HEK293 (cell line): ENCODE measurements at regions not wholly inside any gene's neighbourhood (a gene's known extent, or its start where the extent isn't known, plus 50 kb on each side); places are given as distances from the start of the nearest gene placed in this dataset.

Experiments used
- CTCF ChIA-PET: fragments of 350-600 bp; formaldehyde crosslinking; extraction: SDS; loops from one replicate; lab custom pipeline; 2021; ENCODE audit warnings: antibody characterized with exemption; lab: Yijun Ruan, JAX
- POLR2A ChIA-PET: fragments of 300-600 bp; formaldehyde crosslinking; extraction: SDS; loops from one replicate; lab custom pipeline; 2020; ENCODE audit warnings: antibody characterized with exemption, inconsistent platforms; lab: Yijun Ruan, JAX
- H3K27ac ChIP-seq: fragments of 200-500 bp; sonication (Bioruptor generic); 2 replicates; pipeline ENCODE4 v1.5.1; 2014; ENCODE audit warnings: low read depth, low read length, control low read depth, inconsistent platforms; ENCODE audit errors: extremely low read depth
- H3K36me3 ChIP-seq, 2 experiments: fragments of 200-500 bp in 1 of 2; sonication (Bioruptor generic) in 1 of 2; 1 replicate in 1 of 2; 2 replicates in 1 of 2; pipeline ENCODE4 v1.5.1; 2014 to 2017; ENCODE audit warnings: inconsistent platforms in 2 of 2, low read length in 2 of 2; ENCODE audit not compliant: control insufficient read depth in 2 of 2, insufficient read depth in 1 of 2
- H3K4me1 ChIP-seq: fragments of 200-500 bp; sonication (Bioruptor generic); 2 replicates; pipeline ENCODE4 v1.5.1; 2014; ENCODE audit warnings: mild to moderate bottlenecking, low read length, inconsistent platforms; ENCODE audit not compliant: control insufficient read depth, insufficient read depth
- H3K4me3 ChIP-seq: 2 replicates; pipeline ENCODE4 v1.5.1; 2011; ENCODE audit warnings: low read depth, mild to moderate bottlenecking, control low read depth, low read length, moderate library complexity
- H3K9me3 ChIP-seq: fragments of 200-500 bp; sonication (Bioruptor generic); 2 replicates; pipeline ENCODE4 v1.5.1; 2014; ENCODE audit warnings: low read depth, low read length, inconsistent platforms; ENCODE audit not compliant: control insufficient read depth, insufficient read depth
- HOXC10 ChIP-seq: sonication (generic); formaldehyde crosslinking; IDR thresholded peaks from 2 replicates; pipeline ENCODE4 v1.8.1; 2023; ENCODE audit warnings: mild to moderate bottlenecking, missing genetic modification reagents
- KLF16 ChIP-seq: fragments of 450-650 bp; formaldehyde crosslinking; IDR thresholded peaks from 2 replicates; pipeline ENCODE4 v1.5.1; 2017; ENCODE audit warnings: missing biosample characterization, missing genetic modification characterization
- PRDM1 ChIP-seq: fragments of 450-650 bp; formaldehyde crosslinking; IDR thresholded peaks from 2 replicates; pipeline ENCODE4; 2016; ENCODE audit warnings: missing biosample characterization, missing genetic modification characterization
- SALL2 ChIP-seq: fragments of 450-650 bp; formaldehyde crosslinking; IDR thresholded peaks from 2 replicates; pipeline ENCODE4 v1.5.0; 2017; ENCODE audit warnings: missing biosample characterization, mild to moderate bottlenecking, missing genetic modification characterization, borderline replicate concordance
- SP2 ChIP-seq: fragments of 450-650 bp; formaldehyde crosslinking; IDR thresholded peaks from 2 replicates; pipeline ENCODE4 v1.5.1; 2016; ENCODE audit warnings: missing biosample characterization, missing genetic modification characterization
- SP7 ChIP-seq: fragments of 450-650 bp; formaldehyde crosslinking; IDR thresholded peaks from 2 replicates; pipeline ENCODE4 v1.5.1; 2016; ENCODE audit warnings: missing biosample characterization, missing genetic modification characterization
- ZEB2 ChIP-seq: fragments of 450-650 bp; formaldehyde crosslinking; IDR thresholded peaks from 2 replicates; pipeline ENCODE4 v1.5.1; 2016; ENCODE audit warnings: missing biosample characterization, missing genetic modification characterization
- ZFP37 ChIP-seq: fragments of 450-650 bp; formaldehyde crosslinking; IDR thresholded peaks from 2 replicates; pipeline ENCODE4 v1.5.1; 2016; ENCODE audit warnings: missing biosample characterization, missing genetic modification characterization
- ZNF114 ChIP-seq: fragments of 450-650 bp; formaldehyde crosslinking; IDR thresholded peaks from 2 replicates; pipeline ENCODE4 v1.5.0; 2017; ENCODE audit warnings: missing biosample characterization, missing genetic modification characterization
- ZNF138 ChIP-seq: fragments of 450-650 bp; formaldehyde crosslinking; IDR thresholded peaks from 2 replicates; pipeline ENCODE4 v1.5.1; 2016; ENCODE audit warnings: missing biosample characterization, missing genetic modification characterization, borderline replicate concordance
- ZNF148 ChIP-seq: fragments of 450-650 bp; formaldehyde crosslinking; IDR thresholded peaks from 2 replicates; pipeline ENCODE4 v1.5.0; 2017; ENCODE audit warnings: missing biosample characterization, missing genetic modification characterization, borderline replicate concordance
- ZNF16 ChIP-seq: fragments of 450-650 bp; formaldehyde crosslinking; IDR thresholded peaks from 2 replicates; pipeline ENCODE4 v1.5.1; 2016; ENCODE audit warnings: low read depth, missing biosample characterization, missing genetic modification characterization
- ZNF174 ChIP-seq: fragments of 450-650 bp; formaldehyde crosslinking; IDR thresholded peaks from 2 replicates; pipeline ENCODE4 v1.5.0; 2017; ENCODE audit warnings: missing biosample characterization, mild to moderate bottlenecking, missing genetic modification characterization
- ZNF221 ChIP-seq: fragments of 450-650 bp; formaldehyde crosslinking; IDR thresholded peaks from 2 replicates; pipeline ENCODE4 v1.5.1; 2017; ENCODE audit warnings: missing biosample characterization, missing genetic modification characterization, borderline replicate concordance
- ZNF23 ChIP-seq: fragments of 450-650 bp; formaldehyde crosslinking; IDR thresholded peaks from 2 replicates; pipeline ENCODE4 v1.5.1; 2016; ENCODE audit warnings: missing biosample characterization, missing genetic modification characterization, borderline replicate concordance
- ZNF239 ChIP-seq: fragments of 450-650 bp; formaldehyde crosslinking; IDR thresholded peaks from 2 replicates; pipeline ENCODE4 v1.5.1; 2016; ENCODE audit warnings: missing biosample characterization, missing genetic modification characterization
- ZNF274 ChIP-seq, 2 experiments: fragments of 200-500 bp in 1 of 2; fragments of 450-650 bp in 1 of 2; sonication (Bioruptor generic) in 1 of 2; formaldehyde crosslinking in 1 of 2; IDR thresholded peaks; 2 replicates each; pipeline versions ENCODE4 v1.5.1 to v1.6.1; 2014 to 2016; ENCODE audit warnings: borderline replicate concordance in 1 of 2, inconsistent platforms in 1 of 2, low read length in 1 of 2, missing biosample characterization in 1 of 2, missing genetic modification characterization in 1 of 2
- ZNF341 ChIP-seq: fragments of 450-650 bp; formaldehyde crosslinking; IDR thresholded peaks from 2 replicates; pipeline ENCODE4; 2016; ENCODE audit warnings: low read depth, missing biosample characterization, missing genetic modification characterization
- ZNF426 ChIP-seq: fragments of 450-650 bp; formaldehyde crosslinking; IDR thresholded peaks from 2 replicates; pipeline ENCODE4 v1.5.1; 2017; ENCODE audit warnings: missing biosample characterization, missing genetic modification characterization, mild to moderate bottlenecking, inconsistent platforms, moderate library complexity
- ZNF544 ChIP-seq: fragments of 450-650 bp; formaldehyde crosslinking; IDR thresholded peaks from 2 replicates; pipeline ENCODE4 v1.5.0; 2017; ENCODE audit warnings: missing biosample characterization, missing genetic modification characterization
- ZNF561 ChIP-seq: fragments of 450-650 bp; IDR thresholded peaks from 2 replicates; pipeline ENCODE4 v1.5.1; 2018; ENCODE audit warnings: missing biosample characterization, missing genetic modification characterization, borderline replicate concordance
- ZNF571 ChIP-seq: fragments of 450-650 bp; formaldehyde crosslinking; IDR thresholded peaks from 2 replicates; pipeline ENCODE4 v1.5.0; 2017; ENCODE audit warnings: missing biosample characterization, missing genetic modification characterization
- ZNF585B ChIP-seq: fragments of 450-650 bp; formaldehyde crosslinking; IDR thresholded peaks from 2 replicates; pipeline ENCODE4 v1.5.1; 2016; ENCODE audit warnings: missing biosample characterization, missing genetic modification characterization
- ZNF626 ChIP-seq: fragments of 450-650 bp; sonication (Bioruptor Pico); formaldehyde crosslinking; IDR thresholded peaks from 2 replicates; pipeline ENCODE4 v1.5.1; 2018; ENCODE audit warnings: missing biosample characterization, missing genetic modification characterization, inconsistent platforms
- ZNF664 ChIP-seq: fragments of 450-650 bp; formaldehyde crosslinking; IDR thresholded peaks from 2 replicates; pipeline ENCODE4 v1.5.1; 2016; ENCODE audit warnings: missing biosample characterization, missing genetic modification characterization
- ZNF830 ChIP-seq: fragments of 450-650 bp; IDR thresholded peaks from 2 replicates; pipeline ENCODE4 v1.5.0; 2018; ENCODE audit warnings: missing biosample characterization, missing genetic modification characterization, low read depth, mild to moderate bottlenecking, moderate library complexity
- ZSCAN16 ChIP-seq: fragments of 450-650 bp; formaldehyde crosslinking; IDR thresholded peaks from 2 replicates; pipeline ENCODE4 v1.5.1; 2016; ENCODE audit warnings: missing biosample characterization, missing genetic modification characterization

- Histone ChIP-seq H3K36me3 (no peaks in the 10 kb centered on the region), H3K27ac (no peak overlapping the region), H3K4me1 (no peaks in the 10 kb centered on the region), H3K9me3 (no peaks in the 10 kb centered on the region), H3K4me3 (no peak overlapping the region)
- POLR2A ChIA-PET, result no interaction called here
- CTCF ChIA-PET, result no interaction called here
- TF ChIP-seq ZNF626 (no peak), ZNF585B (tag by site-specific recombination) (no peak), ZNF174 (no peak)
Measured at GRCh38 chr9:19620326-19620725, 168.5 kb downstream of the SLC24A2 start.

GRCh38 chr9:19619221-19619620 is 169.6 kb downstream of the SLC24A2 start:
- no peak for TF ChIP-seq ZNF114 (tag by site-specific recombination)
- H3K36me3 ChIP-seq, result no peaks in the 10 kb centered on the region
- ChIA-PET CTCF (interaction anchor here (0.8 to 1.2 kb wide), 2 partner anchors 127 to 154 kb away, joined by 3 read pairs; no protein-coding TSS in a partner anchor), POLR2A (no interaction called here)
- H3K4me3 ChIP-seq, result no peak overlapping the region
- no peak overlapping the region for H3K27ac ChIP-seq
- H3K9me3 ChIP-seq, result no peaks in the 10 kb centered on the region
- H3K4me1 ChIP-seq, result no peaks in the 10 kb centered on the region

GRCh38 chr9:19618816-19619215 is 170.0 kb downstream of the SLC24A2 start:
- Histone ChIP-seq H3K4me3 (no peak overlapping the region), H3K27ac (no peak overlapping the region), H3K4me1 (no peaks in the 10 kb centered on the region), H3K9me3 (no peaks in the 10 kb centered on the region), H3K36me3 (no peaks in the 10 kb centered on the region)
- CTCF ChIA-PET, result interaction anchor here (0.8 to 1.2 kb wide), 2 partner anchors 126 to 154 kb away, joined by 3 read pairs; no protein-coding TSS in a partner anchor
- TF ChIP-seq ZNF544 (tag by site-specific recombination) (no peak), ZEB2 (tag by site-specific recombination) (no peak), ZNF274 (IDR thresholded peaks at IDR 0.05; ENCODE audit: low read length) (no peak), ZNF274 (tag by site-specific recombination; IDR thresholded peaks at IDR 0.05; ENCODE audit: borderline replicate concordance) (no peak), ZNF561 (tag by site-specific recombination) (no peak), ZNF830 (tag by site-specific recombination) (no peak), ZNF341 (no peak), PRDM1 (tag by site-specific recombination) (no peak), ZNF23 (no peak), ZNF585B (tag by site-specific recombination) (no peak), KLF16 (tag by site-specific recombination) (no peak), SALL2 (tag by site-specific recombination) (no peak)
- POLR2A ChIA-PET, result no interaction called here

GRCh38 chr9:19615036-19615624 is 173.7 kb downstream of the SLC24A2 start:
- Histone ChIP-seq H3K4me3 (no peak overlapping the region), H3K4me1 (no peaks in the 10 kb centered on the region), H3K36me3 (no peaks in the 10 kb centered on the region), H3K9me3 (no peaks in the 10 kb centered on the region), H3K27ac (no peak overlapping the region)
- POLR2A ChIA-PET, result no interaction called here
- CTCF ChIA-PET, result interaction anchor here (0.9 to 1.2 kb wide), 2 partner anchors 9 to 150 kb away, joined by 3 to 4 read pairs; no protein-coding TSS in a partner anchor
- TF ChIP-seq SP2 (tag by site-specific recombination) (no peak), ZNF16 (tag by site-specific recombination) (no peak), SP7 (tag by site-specific recombination) (no peak), ZFP37 (tag by site-specific recombination) (no peak), ZNF239 (tag by site-specific recombination) (no peak), ZNF571 (tag by site-specific recombination) (no peak), ZNF664 (tag by site-specific recombination) (no peak), HOXC10 (CRISPR knock-in tag) (no peak), ZSCAN16 (no peak), ZNF221 (tag by site-specific recombination) (no peak), ZNF138 (no peak), ZNF148 (no peak), ZNF426 (tag by site-specific recombination) (no peak), ZNF626 (no peak)
